Lung (tissue), 11 donors: ENCODE measurements at regions not wholly inside any gene's neighbourhood (a gene's known extent, or its start where the extent isn't known, plus 50 kb on each side); places are given as distances from the start of the nearest gene placed in this dataset.
A peak's percentile ranks its signal among the peaks of the same experiment; 100 is the strongest.

ENCODE experiments used
- ATAC-seq: fragments of 200-7000 bp; cut with Tn5 transposase; one replicate; pipeline ENCODE4 v1.9.1; 2020; ENCODE audit warnings: moderate number of reproducible peaks; ENCODE audit not compliant: insufficient read depth, low FRiP score
- DNase-seq, 3 donors: peaks; one replicate each; pipeline ENCODE4 v3.0.0-alpha.2; 2013 to 2017
- H3K27ac ChIP-seq, 2 donors: one replicate each; pipeline ENCODE4 v1.5.1; 2013; ENCODE audit warnings: mild to moderate bottlenecking in 2 of 2, moderate library complexity in 2 of 2, control low read depth in 1 of 2, inconsistent platforms in 1 of 2, low read depth in 1 of 2, low read length in 1 of 2
- H3K27me3 ChIP-seq, 3 donors: one replicate each; pipeline ENCODE4 v1.5.1; 2013; ENCODE audit warnings: low read length in 2 of 3; ENCODE audit not compliant: control insufficient read depth in 3 of 3, insufficient read depth in 3 of 3
- H3K36me3 ChIP-seq, 4 donors: one replicate each; pipeline ENCODE4 v1.5.1; 2013; ENCODE audit warnings: low read length in 4 of 4, mild to moderate bottlenecking in 1 of 4, moderate library complexity in 1 of 4; ENCODE audit not compliant: control insufficient read depth in 4 of 4, insufficient read depth in 4 of 4
- H3K4me1 ChIP-seq, 5 donors: one replicate each; pipeline ENCODE4 v1.5.1; 2013; ENCODE audit warnings: low read length in 5 of 5, mild to moderate bottlenecking in 2 of 5, moderate library complexity in 1 of 5; ENCODE audit not compliant: control insufficient read depth in 5 of 5, insufficient read depth in 5 of 5
- H3K4me3 ChIP-seq: one replicate; pipeline ENCODE4 v1.5.1; 2013; ENCODE audit warnings: mild to moderate bottlenecking, control low read depth, moderate library complexity
- H3K9ac ChIP-seq, 2 donors: one replicate each; pipeline ENCODE4 v1.5.1; 2013; ENCODE audit warnings: low read length in 2 of 2, control low read depth in 1 of 2; ENCODE audit not compliant: insufficient read depth in 1 of 2
- H3K9me3 ChIP-seq, 4 donors: one replicate each; pipeline ENCODE4 v1.5.1; 2013; ENCODE audit warnings: low read length in 3 of 4, mild to moderate bottlenecking in 1 of 4, moderate library complexity in 1 of 4; ENCODE audit not compliant: control insufficient read depth in 4 of 4, insufficient read depth in 3 of 4
- CTCF ChIP-seq: IDR thresholded peaks from 2 replicates; pipeline ENCODE4 v1.5.1; 2012; ENCODE audit warnings: mild to moderate bottlenecking; ENCODE audit errors: control extremely low read depth, extremely low read depth
- WGBS, 2 donors: extraction: QIAGEN DNeasy Blood & Tissue Kit; methylation state at CpG; one replicate each; pipeline ENCODE4 v1.1.7; 2013; 5-methylcytosine and 5-hydroxymethylcytosine counted together
- donor health status: control.
- donor health status: control.
- donor health status: Bipolar disorder and iron deficiency.
- donor health status: healthy.
- donor health status: DM: yes; HTN: yes; CAD: no.

DNA sequence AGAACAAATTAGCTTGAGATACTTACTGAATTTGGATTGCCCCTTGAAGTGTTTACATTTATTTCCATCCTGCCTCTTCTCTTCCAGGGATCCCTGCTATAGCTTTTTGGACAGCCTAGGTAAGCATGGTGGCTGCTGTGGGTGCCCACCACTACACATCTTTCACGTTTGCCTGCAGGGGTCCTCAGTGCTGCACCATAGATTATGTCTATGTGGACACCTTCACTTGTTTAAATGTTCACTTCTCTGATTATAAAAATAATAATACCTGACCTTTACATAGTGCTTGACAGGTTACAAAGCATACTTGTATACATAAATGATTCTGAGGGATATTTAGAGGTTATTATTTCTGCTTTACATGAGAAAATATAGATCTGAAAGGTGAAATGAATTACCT lies 67.9 kb upstream of the SLC4A4 start:
- Histone ChIP-seq H3K9me3 (no peaks in the 10 kb centered on the region), H3K4me3 (no peak overlapping the region), H3K36me3 (no peaks in the 10 kb centered on the region), H3K4me1 (peaks cover 0 to 46% (median 14%) of the 10 kb centered on the region in 5 donors), H3K27ac (no peak overlapping the region), H3K9ac (no peak overlapping the region), H3K27me3 (no peaks in the 10 kb centered on the region)
- WGBS, 2 donors = 21 to 27% methylated on average over 1 of the region's 1 CpG
- DNase-seq (peak in 1 of 3 donors; percentile 32), ATAC-seq (no peak)
- TF ChIP-seq CTCF = no peak

- no peak overlapping the region for H3K4me3 ChIP-seq
- no peaks in the 10 kb centered on the region for H3K36me3 ChIP-seq
- WGBS, 2 donors = 82 to 95% methylated on average over 1 of the region's 1 CpG
- no peak overlapping the region for H3K9ac ChIP-seq
- H3K4me1 ChIP-seq = peaks cover 0 to 27% (median 14%) of the 10 kb centered on the region in 5 donors
- H3K27ac ChIP-seq = no peak overlapping the region
- no peak for ATAC-seq
- no peak for DNase-seq
- no peaks in the 10 kb centered on the region for H3K27me3 ChIP-seq
- no peak for TF ChIP-seq CTCF
- no peaks in the 10 kb centered on the region for H3K9me3 ChIP-seq
Observed at GRCh38 chr4:71272976-71273375, 65.8 kb upstream of the SLC4A4 start.

GRCh38 chr4:71275004-71275403 lies 63.8 kb upstream of the SLC4A4 start:
- no peak for TF ChIP-seq CTCF
- DNase-seq (no peak), ATAC-seq (no peak)
- Histone ChIP-seq H3K4me1 (peaks cover 0 to 16% (median 8%) of the 10 kb centered on the region in 5 donors), H3K9ac (no peak overlapping the region), H3K4me3 (no peak overlapping the region), H3K27ac (no peak overlapping the region), H3K27me3 (no peaks in the 10 kb centered on the region), H3K9me3 (no peaks in the 10 kb centered on the region), H3K36me3 (no peaks in the 10 kb centered on the region)

DNA sequence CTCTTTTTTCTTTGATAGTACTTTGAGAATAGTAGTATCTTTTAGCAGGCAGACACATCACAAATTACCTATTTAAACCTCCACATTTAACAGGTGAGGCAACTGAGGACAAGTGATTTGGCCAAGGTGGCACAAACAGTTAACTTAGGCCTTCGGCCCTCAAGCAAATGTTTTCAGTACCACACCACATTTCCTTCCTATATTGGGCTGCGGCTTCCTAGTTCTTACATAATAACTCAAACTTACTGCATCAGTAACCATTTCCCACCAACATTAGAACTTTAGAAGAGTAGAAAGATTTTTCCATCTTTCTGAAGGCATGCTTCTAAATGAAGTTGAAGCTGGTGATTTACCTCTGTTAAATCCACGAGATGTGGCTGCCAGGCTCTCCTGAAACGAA lies 63.2 kb upstream of the SLC4A4 start:
- no peaks in the 10 kb centered on the region for H3K36me3 ChIP-seq
- H3K9ac ChIP-seq = no peak overlapping the region
- peaks cover 0 to 16% (median 8%) of the 10 kb centered on the region in 5 donors for H3K4me1 ChIP-seq
- TF ChIP-seq CTCF = no peak
- DNase-seq = no peak
- no peaks in the 10 kb centered on the region for H3K9me3 ChIP-seq
- no peak for ATAC-seq
- 9 to 22% methylated on average over 4 of the region's 4 CpGs for WGBS, 2 donors
- H3K4me3 ChIP-seq = no peak overlapping the region
- no peak overlapping the region for H3K27ac ChIP-seq
- no peaks in the 10 kb centered on the region for H3K27me3 ChIP-seq
